Peyer's patch (tissue), 4 donors: ENCODE measurements at regions not wholly inside any gene's neighbourhood (a gene's known extent, or its start where the extent isn't known, plus 50 kb on each side); places are given as distances from the start of the nearest gene placed in this dataset.

Experiments used
- DNase-seq, 3 donors: peaks; one replicate each; pipeline ENCODE4 v3.0.0-alpha.2; 2017 to 2019
- H3K27ac ChIP-seq, 4 donors: fragments of 200-600 bp; sonication (generic); one replicate each; pipeline ENCODE4 v1.5.1; 2016 to 2019
- H3K27me3 ChIP-seq, 2 donors: fragments of 200-600 bp; sonication (generic); one replicate each; pipeline ENCODE4 v1.5.1; 2019
- H3K36me3 ChIP-seq, 3 donors: fragments of 200-600 bp; sonication (generic); one replicate each; pipeline ENCODE4 v1.5.1; 2016 to 2019
- H3K4me1 ChIP-seq, 4 donors: fragments of 200-600 bp; sonication (generic); one replicate each; pipeline ENCODE4 v1.5.1; 2016 to 2019
- H3K4me3 ChIP-seq, 4 donors: fragments of 200-600 bp; sonication (generic); 1 replicate in 3 of 4; 2 replicates in 1 of 4; pipeline ENCODE4 v1.5.1; 2016 to 2019; ENCODE audit warnings: mild to moderate bottlenecking in 1 of 4
- H3K9me3 ChIP-seq, 4 donors: fragments of 200-600 bp; sonication (generic); one replicate each; pipeline ENCODE4 v1.5.1; 2016 to 2019; ENCODE audit warnings: mild to moderate bottlenecking in 1 of 4
- CTCF ChIP-seq, 6 experiments: fragments of 450-650 bp in 4 of 6; fragments of 200-600 bp in 2 of 6; sonication (generic) in 1 of 6; IDR thresholded peaks; one replicate each; pipeline ENCODE4 v1.5.1; 2017 to 2019; ENCODE audit warnings: antibody characterized with exemption in 6 of 6, mild to moderate bottlenecking in 3 of 6, moderate library complexity in 1 of 6
- POLR2A ChIP-seq, 2 donors: fragments of 450-650 bp; IDR thresholded peaks; one replicate each; pipeline ENCODE4 v1.5.1; 2017; ENCODE audit warnings: antibody characterized with exemption in 2 of 2, mild to moderate bottlenecking in 2 of 2, moderate library complexity in 2 of 2

DNA sequence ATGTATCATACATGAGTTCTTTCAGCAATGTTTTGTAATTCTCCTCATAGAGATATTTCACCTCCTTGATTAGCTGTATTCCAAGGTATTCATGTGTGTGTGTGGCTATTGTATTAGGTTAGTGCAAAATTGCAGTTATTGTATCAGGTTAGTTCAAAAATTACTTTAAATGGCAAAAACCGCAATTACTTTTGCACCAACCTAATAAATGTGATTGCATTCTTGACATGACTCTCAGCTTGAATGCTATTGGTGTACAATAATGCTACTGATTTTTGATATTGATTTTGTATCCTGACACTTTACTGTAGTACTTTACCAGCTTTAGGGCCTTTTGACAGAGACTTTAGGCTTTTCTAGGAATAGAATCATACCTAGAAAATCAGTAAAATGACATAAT, 297.4 kb downstream of the ZWINT start:
- no peak overlapping the region for H3K27ac ChIP-seq
- H3K4me1 ChIP-seq: no peaks in the 10 kb centered on the region
- no peaks in the 10 kb centered on the region for H3K27me3 ChIP-seq
- no peaks in the 10 kb centered on the region for H3K36me3 ChIP-seq
- no peaks in the 10 kb centered on the region for H3K9me3 ChIP-seq
- TF ChIP-seq POLR2A (IDR thresholded peaks at IDR 0.05): no peak
- TF ChIP-seq CTCF (IDR thresholded peaks at IDR 0.05): no peak
- DNase-seq: no peak
- no peak overlapping the region for H3K4me3 ChIP-seq

DNA sequence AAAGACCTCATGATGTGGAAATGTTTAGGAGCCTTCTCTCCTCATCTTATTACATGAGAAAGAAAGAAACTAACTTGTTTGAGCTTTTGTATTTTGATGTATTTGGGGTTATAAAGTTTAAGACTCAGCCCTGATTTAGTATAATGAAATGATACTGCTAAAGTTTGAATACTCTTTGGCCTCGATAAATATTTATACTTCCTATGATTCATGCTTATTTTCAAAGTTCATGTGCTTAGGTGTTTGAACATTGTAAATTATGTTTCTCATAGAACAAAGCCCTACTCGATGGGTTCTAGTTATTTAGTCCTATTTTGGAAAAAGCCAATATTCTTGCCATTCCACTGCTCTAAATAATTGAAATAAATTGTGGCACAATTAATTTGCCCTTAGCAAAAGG, 303.2 kb downstream of the ZWINT start:
- no peak for TF ChIP-seq POLR2A (IDR thresholded peaks at IDR 0.05)
- TF ChIP-seq CTCF (IDR thresholded peaks at IDR 0.05): no peak
- H3K4me3 ChIP-seq: no peak overlapping the region
- no peak for DNase-seq
- H3K27me3 ChIP-seq: no peaks in the 10 kb centered on the region
- H3K9me3 ChIP-seq: no peaks in the 10 kb centered on the region
- H3K36me3 ChIP-seq: no peaks in the 10 kb centered on the region
- H3K27ac ChIP-seq: no peak overlapping the region
- H3K4me1 ChIP-seq: no peaks in the 10 kb centered on the region

DNA sequence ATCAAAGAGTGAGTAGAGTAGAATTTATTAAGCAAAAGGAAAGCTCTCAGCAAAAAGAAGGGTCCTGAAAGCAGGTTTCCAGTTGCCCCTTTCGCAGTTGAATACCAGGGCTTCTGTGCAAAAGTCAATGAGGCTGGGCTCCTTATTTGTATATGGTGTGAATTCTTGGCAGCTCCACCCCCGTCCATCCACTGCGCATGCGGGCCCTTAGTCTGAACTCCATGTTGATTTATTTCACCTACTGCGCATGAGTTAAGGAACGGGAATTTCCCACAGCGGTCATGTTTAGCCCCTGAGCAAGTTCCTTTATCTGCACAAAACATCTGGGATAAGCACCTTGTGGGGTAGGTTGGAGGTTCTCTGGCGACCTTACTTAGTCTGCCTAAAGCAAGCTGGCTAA, 325.6 kb downstream of the ZWINT start:
- TF ChIP-seq CTCF (IDR thresholded peaks at IDR 0.05): no peak
- TF ChIP-seq POLR2A (IDR thresholded peaks at IDR 0.05): no peak
- H3K36me3 ChIP-seq: no peaks in the 10 kb centered on the region
- H3K4me1 ChIP-seq: no peaks in the 10 kb centered on the region
- no peaks in the 10 kb centered on the region for H3K27me3 ChIP-seq
- H3K4me3 ChIP-seq: no peak overlapping the region
- no peak for DNase-seq
- no peaks in the 10 kb centered on the region for H3K9me3 ChIP-seq
- H3K27ac ChIP-seq: no peak overlapping the region

GRCh38 chr10:56028298-56029132, 332.5 kb downstream of the ZWINT start:
- H3K27me3 ChIP-seq: no peaks in the 10 kb centered on the region
- no peaks in the 10 kb centered on the region for H3K36me3 ChIP-seq
- no peak overlapping the region for H3K4me3 ChIP-seq
- H3K4me1 ChIP-seq: no peaks in the 10 kb centered on the region
- no peak overlapping the region for H3K27ac ChIP-seq
- DNase-seq: no peak
- no peak for TF ChIP-seq CTCF (IDR thresholded peaks at IDR 0.05)
- no peak for TF ChIP-seq POLR2A (IDR thresholded peaks at IDR 0.05)
- H3K9me3 ChIP-seq: no peaks in the 10 kb centered on the region

DNA sequence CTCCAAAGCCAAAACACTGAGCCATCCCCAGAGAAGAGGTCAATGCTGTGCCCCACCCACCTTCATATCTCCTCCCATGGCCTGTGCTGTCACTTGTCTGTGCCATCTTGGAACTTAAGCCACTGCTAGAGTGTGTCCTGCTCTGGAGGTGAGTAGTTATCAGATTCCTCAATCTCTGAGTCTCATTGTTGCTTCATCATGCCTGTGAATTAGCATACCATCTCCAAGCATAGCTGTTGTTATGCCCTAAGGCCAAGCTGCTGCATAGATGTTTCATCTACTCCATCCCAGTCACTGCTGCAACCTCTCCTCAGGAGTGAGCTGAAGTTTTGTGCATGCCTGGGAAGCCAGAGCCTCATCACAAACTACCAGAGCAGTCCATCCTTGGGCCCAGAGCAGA, 349.0 kb downstream of the ZWINT start:
- no peaks in the 10 kb centered on the region for H3K27me3 ChIP-seq
- TF ChIP-seq CTCF (IDR thresholded peaks at IDR 0.05): no peak
- TF ChIP-seq POLR2A (IDR thresholded peaks at IDR 0.05): no peak
- H3K9me3 ChIP-seq: peaks cover 0 to 5% (median 0%) of the 10 kb centered on the region in 4 donors
- no peak overlapping the region for H3K27ac ChIP-seq
- H3K4me3 ChIP-seq: no peak overlapping the region
- no peaks in the 10 kb centered on the region for H3K36me3 ChIP-seq
- DNase-seq: no peak
- no peaks in the 10 kb centered on the region for H3K4me1 ChIP-seq
